ENCODE measurements at regions not wholly inside any gene's neighbourhood (a gene's known extent, or its start where the extent isn't known, plus 50 kb on each side); places are given as distances from the start of the nearest gene placed in this dataset.
A peak's percentile ranks its signal among the peaks of the same experiment; 100 is the strongest.

DNA sequence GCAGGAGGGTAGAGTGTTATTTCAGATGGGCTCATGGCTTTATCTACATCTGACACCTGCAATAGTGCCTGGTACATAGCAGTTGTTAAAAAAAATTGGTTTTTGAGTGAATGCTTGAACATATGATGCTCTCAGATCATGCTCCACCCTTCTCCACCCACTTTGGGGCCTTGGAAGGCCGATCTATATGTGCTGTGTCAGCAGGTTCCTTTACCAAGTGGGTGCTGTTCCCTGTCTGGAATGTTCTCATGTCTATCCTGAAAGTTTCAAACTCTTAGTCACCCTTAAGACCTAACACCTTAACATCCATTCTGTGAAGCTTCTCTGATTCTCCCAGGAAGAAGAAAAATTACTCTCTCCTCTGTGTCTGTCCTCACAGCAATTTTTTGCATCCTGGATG is 556.3 kb upstream of the TBX3 start:
- in situ Hi-C loops (cut with HindIII; ENCODE audit: low sequenced_read_pairs), result no loop called here
- H3K4me3 ChIP-seq (ENCODE audit: low read depth, low read length), result no peak overlapping the region
- TF ChIP-seq, protein P1, sequence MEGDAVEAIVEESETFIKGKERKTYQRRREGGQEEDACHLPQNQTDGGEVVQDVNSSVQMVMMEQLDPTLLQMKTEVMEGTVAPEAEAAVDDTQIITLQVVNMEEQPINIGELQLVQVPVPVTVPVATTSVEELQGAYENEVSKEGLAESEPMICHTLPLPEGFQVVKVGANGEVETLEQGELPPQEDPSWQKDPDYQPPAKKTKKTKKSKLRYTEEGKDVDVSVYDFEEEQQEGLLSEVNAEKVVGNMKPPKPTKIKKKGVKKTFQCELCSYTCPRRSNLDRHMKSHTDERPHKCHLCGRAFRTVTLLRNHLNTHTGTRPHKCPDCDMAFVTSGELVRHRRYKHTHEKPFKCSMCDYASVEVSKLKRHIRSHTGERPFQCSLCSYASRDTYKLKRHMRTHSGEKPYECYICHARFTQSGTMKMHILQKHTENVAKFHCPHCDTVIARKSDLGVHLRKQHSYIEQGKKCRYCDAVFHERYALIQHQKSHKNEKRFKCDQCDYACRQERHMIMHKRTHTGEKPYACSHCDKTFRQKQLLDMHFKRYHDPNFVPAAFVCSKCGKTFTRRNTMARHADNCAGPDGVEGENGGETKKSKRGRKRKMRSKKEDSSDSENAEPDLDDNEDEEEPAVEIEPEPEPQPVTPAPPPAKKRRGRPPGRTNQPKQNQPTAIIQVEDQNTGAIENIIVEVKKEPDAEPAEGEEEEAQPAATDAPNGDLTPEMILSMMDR (IDR thresholded peaks at IDR 0.05; ENCODE audit: low read depth, low read length), result no peak
- no peak for DNase-seq (ENCODE audit: low read depth, low spot score)

DNA sequence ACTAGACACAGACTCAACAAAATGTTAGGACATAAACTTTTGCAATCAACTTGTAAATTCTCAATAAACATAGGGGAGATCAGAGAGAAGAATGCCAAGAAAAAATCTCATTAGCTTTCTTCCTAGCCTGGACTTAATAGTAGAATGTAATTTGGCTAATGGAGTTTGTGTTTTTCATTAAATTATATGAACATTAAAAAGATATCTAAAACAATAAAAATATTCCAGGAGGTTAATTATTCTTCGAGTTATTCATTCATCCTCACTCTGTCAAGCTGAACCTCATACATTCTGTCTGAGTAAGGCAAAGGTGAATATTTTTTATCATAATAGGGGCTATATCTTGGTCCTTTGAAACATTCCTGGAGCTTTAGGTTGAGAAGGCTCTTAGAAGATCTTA is 551.9 kb upstream of the TBX3 start:
- DNase-seq (ENCODE audit: low read depth, low spot score), result no peak
- TF ChIP-seq, protein P1 (IDR thresholded peaks at IDR 0.05; ENCODE audit: low read depth, low read length), result no peak
- in situ Hi-C loops (cut with HindIII; ENCODE audit: low sequenced_read_pairs), result no loop called here
- H3K4me3 ChIP-seq (ENCODE audit: low read depth, low read length), result no peak overlapping the region

DNA sequence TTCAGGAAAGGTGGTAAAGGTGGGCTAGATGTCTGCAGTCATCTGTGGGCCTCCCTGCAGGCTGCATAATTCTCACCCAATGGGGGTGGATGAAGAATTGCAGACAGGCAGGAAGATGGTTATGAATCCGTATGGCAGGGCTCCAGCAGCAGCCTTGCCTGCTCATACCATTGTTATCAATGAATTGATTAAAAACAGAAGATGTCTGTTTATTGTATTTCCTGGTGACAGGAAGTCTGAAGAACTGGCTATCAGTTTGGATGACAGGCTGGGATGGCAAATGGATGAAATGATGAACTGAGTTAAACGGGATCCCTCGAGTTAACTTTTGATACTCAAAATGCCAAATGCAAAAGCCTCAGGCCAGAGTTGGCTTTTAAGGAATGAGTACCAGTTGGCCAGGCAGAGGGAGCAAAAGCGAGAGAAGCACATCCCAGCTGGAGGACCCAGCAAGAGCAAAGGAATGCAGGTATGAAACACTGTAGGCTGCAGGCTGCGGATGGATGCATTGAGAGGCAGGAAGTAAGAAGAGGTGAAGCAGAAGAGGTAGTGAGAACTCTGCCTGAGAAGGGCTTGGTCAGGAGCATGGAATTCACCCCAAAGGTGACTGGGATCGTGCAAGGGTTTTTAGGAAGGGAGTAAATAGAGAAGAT is 550.0 kb upstream of the TBX3 start:
- in situ Hi-C loops (cut with HindIII; ENCODE audit: low sequenced_read_pairs), result no loop called here
- no peak for DNase-seq (ENCODE audit: low read depth, low spot score)
- H3K4me3 ChIP-seq (ENCODE audit: low read depth, low read length), result no peak overlapping the region
- TF ChIP-seq, protein P1 (IDR thresholded peaks at IDR 0.05; ENCODE audit: low read depth, low read length), result no peak

DNA sequence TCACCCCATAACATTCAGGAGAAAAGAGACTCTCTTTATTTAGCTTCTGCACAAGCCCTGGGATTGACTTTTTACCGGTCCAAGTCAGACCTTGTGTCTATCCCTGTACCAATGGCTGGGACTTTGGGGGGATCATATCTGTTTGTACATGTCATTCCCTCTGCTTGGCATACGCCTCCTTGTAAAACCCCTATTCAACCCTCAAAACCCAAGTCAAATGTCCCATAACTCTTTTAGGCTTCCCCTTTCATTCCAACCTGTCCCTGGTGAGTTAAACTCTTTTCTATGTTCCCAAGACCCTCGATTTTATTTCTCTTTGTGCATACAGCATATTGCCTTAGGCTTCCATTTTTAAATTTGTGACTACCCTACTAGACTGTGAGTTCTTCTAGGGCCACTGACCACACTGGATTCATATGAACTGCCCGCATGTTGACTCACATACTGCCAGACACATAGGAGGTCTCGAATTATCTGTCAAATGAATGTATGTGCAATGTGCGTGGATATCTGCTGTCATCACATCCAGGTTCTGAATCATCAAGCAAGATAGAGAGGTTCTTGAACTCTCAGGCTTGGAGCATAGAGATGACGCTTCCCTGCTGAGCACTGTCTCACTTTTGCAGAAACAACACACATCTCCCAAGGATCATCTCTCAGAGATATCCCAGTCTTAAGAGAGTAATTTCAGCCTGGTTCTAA is 548.6 kb upstream of the TBX3 start:
- TF ChIP-seq, protein P1 (IDR thresholded peaks at IDR 0.05; ENCODE audit: low read depth, low read length), result no peak
- peak; percentile 56 for DNase-seq (ENCODE audit: low read depth, low spot score)
- in situ Hi-C loops (cut with HindIII; ENCODE audit: low sequenced_read_pairs), result no loop called here
- no peak overlapping the region for H3K4me3 ChIP-seq (ENCODE audit: low read depth, low read length)

DNA sequence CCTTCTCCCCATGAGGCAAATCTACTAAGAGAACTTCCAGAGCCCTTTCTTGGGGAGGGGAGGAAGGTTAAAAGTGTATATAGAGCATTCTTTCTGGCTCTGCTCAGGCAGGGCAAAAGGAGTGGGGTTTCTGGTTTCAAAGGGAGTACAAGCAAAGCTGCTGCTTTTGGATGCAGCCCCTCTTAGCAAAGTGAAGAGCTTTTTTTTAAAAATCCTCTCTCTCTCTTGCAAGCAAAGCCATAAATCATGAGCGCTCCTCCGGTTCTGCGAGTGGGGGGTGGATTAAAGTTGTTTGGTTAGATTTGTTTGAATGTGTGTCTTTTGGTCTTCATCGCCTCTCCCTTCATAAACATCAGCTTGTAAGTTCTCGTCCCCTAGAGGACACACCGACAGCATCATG is 546.6 kb upstream of the TBX3 start:
- no peak for DNase-seq (ENCODE audit: low read depth, low spot score)
- TF ChIP-seq, protein P1 (IDR thresholded peaks at IDR 0.05; ENCODE audit: low read depth, low read length), result no peak
- no peak overlapping the region for H3K4me3 ChIP-seq (ENCODE audit: low read depth, low read length)
- in situ Hi-C loops (cut with HindIII; ENCODE audit: low sequenced_read_pairs), result no loop called here

DNA sequence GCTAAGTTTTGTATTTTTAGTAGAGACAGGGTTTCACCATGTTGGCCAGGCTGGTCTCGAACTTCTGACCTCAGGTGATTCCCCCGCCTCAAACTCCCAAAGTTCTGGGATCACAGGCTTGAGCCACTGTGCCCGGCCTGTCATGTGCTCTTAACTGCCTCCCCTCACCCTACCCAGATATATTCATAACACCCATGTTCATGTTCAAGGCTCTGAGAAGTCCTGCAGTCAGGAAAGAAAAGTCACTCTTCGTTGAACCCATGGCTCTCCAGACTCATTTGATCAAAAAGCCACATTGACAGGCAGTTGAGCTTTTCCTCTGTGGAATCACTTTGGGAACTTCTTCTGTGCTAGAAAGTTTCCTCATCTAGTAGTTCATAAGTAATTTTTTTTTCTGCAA is 545.5 kb upstream of the TBX3 start:
- in situ Hi-C loops (cut with HindIII; ENCODE audit: low sequenced_read_pairs), result no loop called here
- DNase-seq (ENCODE audit: low read depth, low spot score), result no peak
- TF ChIP-seq, protein P1 (IDR thresholded peaks at IDR 0.05; ENCODE audit: low read depth, low read length), result no peak
- H3K4me3 ChIP-seq (ENCODE audit: low read depth, low read length), result no peak overlapping the region

All from astrocyte of the spinal cord (primary cell).